K562 (cell line): ENCODE measurements at regions not wholly inside any gene's neighbourhood (a gene's known extent, or its start where the extent isn't known, plus 50 kb on each side); places are given as distances from the start of the nearest gene placed in this dataset.

Source experiments
- ATAC-seq: fragments of 200-7000 bp; cut with Tn5 transposase; 3 replicates; pipeline ENCODE4 v1.9.1; 2020; ENCODE audit warnings: moderate library complexity
- BruUV-seq: library from RNA; stranded (reverse); fragments of 400-500 nt; replicated peaks from 2 replicates; lab custom pipeline; 2021; lab: Mats Ljungman, UMichigan
- CTCF ChIA-PET: fragments of 300-600 bp; formaldehyde crosslinking; extraction: SDS; loops from one replicate; lab custom pipeline; 2021; ENCODE audit warnings: low intra/inter-chr PET ratio; lab: Yijun Ruan, JAX
- POLR2A ChIA-PET: fragments of 300-600, 350-650 bp; sonication (Branson Sonifier 250); formaldehyde crosslinking; extraction: SDS; loops from one replicate; lab custom pipeline; 2021; ENCODE audit warnings: antibody characterized with exemption, inconsistent platforms; lab: Yijun Ruan, JAX
- DNase-seq, 4 experiments: peaks; one replicate each; pipeline versions ENCODE4 v3.0.0 to v3.0.0-alpha.2; 2011 to 2018; ENCODE audit warnings: low spot score in 3 of 4, mixed read lengths in 3 of 4; ENCODE audit errors: extremely low read depth in 1 of 4
- FAIRE-seq: peaks from 2 replicates; lab custom pipeline; 2011; peaks lifted over from hg19 to GRCh38; lab: Jason Lieb, UNC
- H2AFZ ChIP-seq: 2 replicates; pipeline ENCODE4 v1.6.0; 2011; ENCODE audit warnings: low read depth, low read length, control low read depth, inconsistent platforms
- H3K27ac ChIP-seq: fragments of 200-600 bp; 3 replicates; pipeline ENCODE4 v1.8.0; 2011; ENCODE audit warnings: low read depth, mild to moderate bottlenecking, control low read depth, inconsistent platforms, low read length, moderate library complexity, mixed read lengths; ENCODE audit errors: extremely low read depth
- H3K27me3 ChIP-seq, 2 experiments: fragments of 300-600 bp in 1 of 2; 2 replicates in 1 of 2; 3 replicates in 1 of 2; pipeline versions ENCODE4 v1.6.0 to v1.8.0; 2011; ENCODE audit warnings: inconsistent platforms in 2 of 2, low read length in 2 of 2, mild to moderate bottlenecking in 1 of 2, mixed read lengths in 1 of 2, moderate library complexity in 1 of 2; ENCODE audit not compliant: control insufficient read depth in 2 of 2, insufficient read depth in 2 of 2
- H3K36me3 ChIP-seq: fragments of 300-600 bp; 3 replicates; pipeline ENCODE4 v1.8.0; 2011; ENCODE audit warnings: mild to moderate bottlenecking, low read length, inconsistent platforms; ENCODE audit not compliant: control insufficient read depth, insufficient read depth
- H3K4me1 ChIP-seq, 2 experiments: fragments of 200-600 bp in 1 of 2; replicated peaks in 1 of 2; 2 replicates in 1 of 2; 3 replicates in 1 of 2; pipeline versions ENCODE4 v1.5.1 to v1.8.0; 2011; ENCODE audit warnings: inconsistent platforms in 2 of 2, low read length in 2 of 2, mild to moderate bottlenecking in 1 of 2, mixed read lengths in 1 of 2, moderate library complexity in 1 of 2; ENCODE audit not compliant: control insufficient read depth in 2 of 2, insufficient read depth in 2 of 2
- H3K4me2 ChIP-seq: 2 replicates; pipeline ENCODE4 v1.6.1; 2011; ENCODE audit warnings: low read length, control low read depth, inconsistent platforms, mixed read lengths; ENCODE audit not compliant: insufficient read depth
- H3K4me3 ChIP-seq: fragments of 200-600 bp; sonication (generic), shearing (Covaris generic); 2 replicates; pipeline ENCODE4 v1.5.1; 2016; ENCODE audit warnings: control low read depth, inconsistent platforms
- H3K79me2 ChIP-seq: fragments of 200-600 bp; 3 replicates; pipeline ENCODE4 v1.8.0; 2011; ENCODE audit warnings: low read length, inconsistent platforms; ENCODE audit not compliant: control insufficient read depth, insufficient read depth
- H3K9ac ChIP-seq, 2 experiments: 2 replicates each; pipeline versions ENCODE4 v1.6.0 to v1.6.1; 2011; ENCODE audit warnings: low read depth in 2 of 2, low read length in 2 of 2, control low read depth in 1 of 2, inconsistent platforms in 1 of 2, mild to moderate bottlenecking in 1 of 2, mixed read lengths in 1 of 2; ENCODE audit not compliant: insufficient read depth in 1 of 2
- H3K9me1 ChIP-seq: one replicate; pipeline ENCODE4 v1.6.0; 2011; ENCODE audit warnings: inconsistent platforms, mild to moderate bottlenecking, low read length, moderate library complexity; ENCODE audit not compliant: control insufficient read depth, insufficient read depth
- H3K9me3 ChIP-seq: replicated peaks from 2 replicates; pipeline ENCODE4 v1.5.1; 2011; ENCODE audit warnings: low read depth, low read length, inconsistent platforms; ENCODE audit not compliant: control insufficient read depth, insufficient read depth
- H4K20me1 ChIP-seq: replicated peaks from 2 replicates; pipeline ENCODE4 v1.6.1; 2011; ENCODE audit warnings: low read length, inconsistent platforms, mixed read lengths; ENCODE audit not compliant: control insufficient read depth, insufficient read depth
- ARID4B ChIP-seq: sonication (generic); formaldehyde crosslinking; IDR thresholded peaks from 2 replicates; pipeline ENCODE4 v1.8.0; 2022; ENCODE audit warnings: mild to moderate bottlenecking, missing genetic modification reagents
- CTCF ChIP-seq, 3 experiments: IDR thresholded peaks in 2 of 3; conservative IDR thresholded peaks in 1 of 3; 2 replicates each; pipeline ENCODE4 v1.5.1; 2011 to 2012; ENCODE audit warnings: low read length in 3 of 3, mild to moderate bottlenecking in 3 of 3, control low read depth in 2 of 3, improper control_type of control experiment in 1 of 3, inconsistent platforms in 1 of 3, low read depth in 1 of 3, mixed read lengths in 1 of 3, moderate library complexity in 1 of 3; ENCODE audit not compliant: insufficient read depth in 2 of 3
- HSF4 ChIP-seq: fragments of 250-450 bp; sonication (Bioruptor Pico); IDR thresholded peaks from 2 replicates; pipeline ENCODE4 v2.1.2; 2022; ENCODE audit warnings: mild to moderate bottlenecking, moderate library complexity, borderline replicate concordance
- NFRKB ChIP-seq: fragments of 450-650 bp; IDR thresholded peaks from 2 replicates; pipeline ENCODE4 v1.6.1; 2016; ENCODE audit warnings: low read depth
- SRSF7 ChIP-seq: fragments of 200-400 bp; formaldehyde crosslinking; optimal IDR thresholded peaks from 2 replicates; pipeline ENCODE3; 2017; ENCODE audit warnings: mild to moderate bottlenecking, low read depth, low read length
- ZKSCAN3 ChIP-seq: fragments of 250-450 bp; sonication (Bioruptor Pico); IDR thresholded peaks from 2 replicates; pipeline ENCODE4 v1.4.0; 2020
- WGBS: fragments of 100-300 bp; shearing (Covaris generic); methylation state at CpG from one replicate; pipeline ENCODE4 v1.1.6; 2016; ENCODE audit warnings: low coverage, mixed read lengths; ENCODE audit not compliant: insufficient coverage; ENCODE audit errors: missing lambda C conversion rate; 5-methylcytosine and 5-hydroxymethylcytosine counted together
- in situ Hi-C: fragments of 300-500 bp; cut with MboI; formaldehyde crosslinking; loops from 4 replicates; pipeline ENCODE4 v1.15.0; 2018; ENCODE audit warnings: inconsistent platforms, mixed read lengths
- intact Hi-C: fragments of 100-400 bp; cut with micrococcal nuclease; formaldehyde crosslinking; loops from 2 replicates; pipeline ENCODE4 v1.14.2; 2022

- TF ChIP-seq ARID4B (CRISPR knock-in tag), result no peak
- no peak for TF ChIP-seq SRSF7
- TF ChIP-seq CTCF (IDR thresholded peaks at IDR 0.05 in 2 of 3, conservative IDR thresholded peaks at IDR 0.05 in 1 of 3; ENCODE audit: insufficient read depth in 2 of 3, low read depth in 1 of 3, low read length in 3 of 3), result no peak
- TF ChIP-seq ZKSCAN3 (CRISPR knock-in tag), result no peak
These were observed 57.2 kb upstream of the SIAH1 start (continued) for GRCh38 chr16:48442379-48442778.

- DNase-seq, result no peak
- FAIRE-seq, result no peak
- ATAC-seq, result no peak
- Histone ChIP-seq H3K9me3 (no peaks in the 10 kb centered on the region), H3K9ac (no peak overlapping the region), H2AFZ (no peak overlapping the region), H3K9me1 (peaks cover 3% of the 10 kb centered on the region), H3K36me3 (no peaks in the 10 kb centered on the region), H3K4me1 (no peaks in the 10 kb centered on the region), H3K27me3 (peaks cover 8 to 25% of the 10 kb centered on the region in 2 experiments; a peak in 3 of 5 replicates), H3K79me2 (no peaks in the 10 kb centered on the region), H3K4me2 (no peak overlapping the region), H3K4me3 (no peak overlapping the region), H3K27ac (no peak overlapping the region), H4K20me1 (no peaks in the 10 kb centered on the region)
- 5% methylated on average over 5 of the region's 5 CpGs for WGBS
- ChIA-PET CTCF (no interaction called here), POLR2A (interaction anchor here (0.6 kb wide), 1 partner anchor 259 kb away, joined by 3 read pairs; no protein-coding TSS in a partner anchor)
- intact Hi-C loops, result no loop called here
- in situ Hi-C loops, result no loop called here
- BruUV-seq, result no TSS peak
- no peak for TF ChIP-seq HSF4 (CRISPR knock-in tag)
- no peak for TF ChIP-seq NFRKB
These were observed 56.7 kb upstream of the SIAH1 start for GRCh38 chr16:48441863-48442279.
